Activated effector memory CD4-positive, alpha-beta T cell treated with Interleukin-2 at 50 U/mL for 16 hours (primary cell): ENCODE measurements at regions not wholly inside any gene's neighbourhood (a gene's known extent, or its start where the extent isn't known, plus 50 kb on each side); places are given as distances from the start of the nearest gene placed in this dataset.
"Not testable (repeated sequence)": the region's sequence is repeated elsewhere in the genome, so short reads cannot be mapped to it uniquely, and the experiment has no call there.

Experiments
- DNase-seq: peaks from one replicate; pipeline ENCODE4 v3.0.0-alpha.2; 2020

DNA sequence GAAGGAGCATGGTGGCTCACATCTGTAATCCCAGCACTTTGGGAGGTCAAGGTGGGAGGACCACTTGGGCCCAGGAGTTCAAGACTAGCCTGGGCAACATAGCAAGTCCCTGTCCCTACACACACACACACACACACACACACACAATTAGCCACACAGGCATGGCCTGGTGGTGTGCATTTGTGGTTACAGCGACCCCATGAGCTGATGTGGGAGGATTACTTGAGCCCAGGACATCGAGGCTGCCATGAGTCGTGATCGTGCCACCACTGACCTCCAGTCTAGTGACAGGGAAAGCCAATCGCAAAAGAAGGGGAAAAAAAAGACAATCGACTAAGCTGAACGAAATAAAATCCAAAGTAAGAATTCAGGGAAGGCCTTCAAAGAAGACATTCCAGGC is 67.9 kb downstream of the TBX3 start:
- DNase-seq: no peak

DNA sequence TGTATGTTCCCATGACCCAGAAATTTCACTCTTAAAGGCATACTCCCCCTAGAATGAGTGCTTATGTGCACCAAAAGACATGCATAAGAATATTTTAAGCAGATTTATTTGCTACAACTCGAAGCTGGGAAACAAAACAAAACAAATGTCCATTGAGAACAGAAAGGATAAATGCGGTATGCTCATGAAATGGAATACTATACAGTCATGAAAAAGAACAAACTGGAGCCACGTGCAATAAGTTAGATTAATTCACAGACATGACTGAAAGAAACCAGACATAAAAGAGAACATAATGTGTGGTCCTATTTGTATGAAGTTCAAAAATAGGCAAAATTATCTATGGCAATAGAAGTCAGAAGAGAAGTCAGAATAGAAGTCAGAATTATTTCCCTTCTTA is 69.9 kb downstream of the TBX3 start:
- no peak for DNase-seq

DNA sequence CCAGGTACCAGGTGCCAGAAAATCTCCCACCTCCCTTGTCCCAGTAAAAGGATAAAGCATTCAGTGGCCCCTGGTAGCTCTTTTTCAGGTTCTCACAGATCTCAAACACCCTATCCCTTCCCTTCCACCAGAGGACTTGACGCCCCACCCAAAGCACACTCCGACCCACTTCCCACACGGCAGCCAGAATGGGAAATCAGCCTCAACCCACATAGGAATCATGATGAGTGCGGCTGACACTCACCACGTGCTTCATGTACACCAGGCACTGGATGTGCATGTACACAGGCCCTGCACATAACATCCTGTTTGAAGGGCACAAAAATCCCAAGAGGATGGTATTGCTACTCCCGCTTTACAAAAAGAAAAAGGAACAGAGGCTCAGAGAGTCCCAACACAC is 71.9 kb downstream of the TBX3 start:
- no peak for DNase-seq

DNA sequence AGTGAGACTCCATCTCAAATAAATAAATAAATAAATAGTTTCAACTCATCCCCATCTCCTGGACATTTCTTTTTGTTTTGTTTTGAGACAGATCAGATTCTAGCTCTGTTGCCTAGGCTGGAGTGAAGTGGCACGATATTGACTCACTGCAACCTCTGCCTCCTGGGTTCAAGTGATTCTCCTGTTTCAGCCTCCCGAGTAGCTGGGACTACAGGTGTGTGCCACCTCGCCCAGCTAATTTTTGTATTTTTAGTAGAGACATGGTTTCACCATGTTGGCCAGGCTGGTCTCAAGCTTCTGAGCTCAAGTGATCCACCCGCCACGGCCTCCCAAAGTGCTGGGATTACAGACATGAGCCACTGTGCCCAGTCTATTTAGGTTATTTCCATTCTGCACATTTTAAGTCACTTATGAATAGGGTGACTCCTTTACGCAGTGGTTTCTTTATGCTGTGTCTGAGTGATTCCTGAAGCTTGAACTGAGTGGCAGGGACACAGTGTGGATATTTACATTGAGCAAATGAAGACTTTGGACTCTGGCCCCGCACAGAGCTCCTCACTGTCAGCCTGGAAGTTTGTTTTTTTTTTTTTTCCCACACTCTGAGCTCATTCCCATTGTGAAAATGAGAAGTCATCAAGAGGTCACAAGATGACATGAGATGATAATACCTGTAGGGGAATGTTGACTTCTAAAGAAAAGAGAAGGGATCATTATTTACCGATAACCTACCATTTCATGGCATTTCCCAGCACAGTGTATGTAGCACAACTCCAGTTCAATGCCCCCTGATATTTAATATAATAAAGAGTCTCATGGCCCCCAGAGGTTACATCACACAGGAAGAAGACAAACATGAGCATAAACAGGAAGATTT is 72.6 kb downstream of the TBX3 start:
- DNase-seq: no peak

DNA sequence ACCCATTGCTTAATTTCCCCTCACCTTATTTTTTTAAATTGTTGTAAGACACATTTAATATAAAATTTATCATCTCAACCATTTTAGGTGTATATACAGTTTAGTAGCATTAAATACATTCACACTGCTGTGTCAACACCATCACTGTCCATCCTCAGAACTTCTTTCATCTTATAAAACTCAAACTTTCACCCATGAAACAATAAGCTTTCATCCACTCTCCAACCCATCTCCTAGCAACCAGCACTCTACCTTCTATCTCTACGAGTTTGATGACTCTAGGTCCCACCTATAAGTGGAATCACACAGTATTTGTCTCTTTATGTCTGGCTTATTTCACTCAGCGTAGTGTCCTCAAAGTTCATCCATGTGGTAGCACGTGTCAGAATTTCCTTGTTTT is 75.5 kb downstream of the TBX3 start:
- no peak for DNase-seq

DNA sequence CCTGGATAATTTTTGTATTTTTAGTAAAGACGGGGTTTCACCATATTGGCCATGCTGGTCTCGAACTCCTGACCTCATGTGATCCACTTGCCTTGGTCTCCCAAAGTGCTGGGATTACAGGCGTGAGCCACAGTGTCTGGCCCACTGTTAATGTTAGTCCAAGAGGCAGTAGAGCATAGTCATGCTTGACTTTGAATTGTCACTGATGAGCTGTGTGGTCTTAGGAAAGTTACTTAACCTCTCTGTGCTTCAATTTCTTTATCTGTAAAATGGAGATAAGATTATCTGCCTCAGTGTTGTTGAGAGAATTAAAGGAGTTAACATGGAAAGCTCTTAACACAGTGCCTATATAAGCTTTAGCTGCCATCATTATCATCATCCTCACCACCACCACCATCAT is 78.1 kb downstream of the TBX3 start:
- no peak for DNase-seq

DNA sequence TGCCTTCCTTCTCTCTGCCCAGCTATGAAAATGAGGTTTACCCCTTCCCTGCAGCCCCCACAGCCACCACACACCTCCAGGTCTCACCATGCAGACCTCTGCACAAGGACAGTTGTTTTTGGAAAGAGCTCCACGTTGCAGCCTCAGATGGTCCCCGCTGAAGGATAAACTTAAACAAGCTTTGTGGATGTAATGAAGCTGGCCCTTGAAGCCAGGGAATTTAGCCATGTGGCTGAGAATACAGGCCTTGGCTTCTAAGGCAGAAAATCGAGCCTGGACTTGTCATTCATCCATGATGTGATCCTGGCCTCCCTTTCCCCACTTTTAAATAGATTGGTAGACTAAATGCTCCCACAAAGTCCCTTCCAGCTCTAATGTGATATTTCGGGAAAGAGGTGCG is 79.4 kb downstream of the TBX3 start:
- no peak for DNase-seq

DNA sequence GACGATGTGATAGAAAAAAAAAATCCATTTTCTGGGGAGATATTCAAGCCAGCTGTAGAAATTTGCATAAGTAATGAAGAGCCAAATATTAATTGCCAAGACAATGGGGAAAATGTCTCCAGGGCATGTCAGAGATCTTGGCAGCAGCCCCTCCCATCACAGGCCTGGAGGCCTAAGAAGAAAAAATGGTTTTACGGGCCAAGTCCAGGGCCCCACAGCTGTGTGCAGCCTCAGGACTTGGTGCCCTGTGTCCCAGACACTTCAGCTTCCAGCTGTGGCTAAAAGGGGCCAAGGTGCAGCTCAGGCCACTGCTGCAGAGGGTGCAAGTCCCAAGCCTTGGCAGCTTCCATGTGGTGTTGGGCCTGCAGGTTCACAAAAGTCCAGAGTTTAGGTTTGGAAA is 83.4 kb downstream of the TBX3 start:
- DNase-seq: not testable (repeated sequence)

DNA sequence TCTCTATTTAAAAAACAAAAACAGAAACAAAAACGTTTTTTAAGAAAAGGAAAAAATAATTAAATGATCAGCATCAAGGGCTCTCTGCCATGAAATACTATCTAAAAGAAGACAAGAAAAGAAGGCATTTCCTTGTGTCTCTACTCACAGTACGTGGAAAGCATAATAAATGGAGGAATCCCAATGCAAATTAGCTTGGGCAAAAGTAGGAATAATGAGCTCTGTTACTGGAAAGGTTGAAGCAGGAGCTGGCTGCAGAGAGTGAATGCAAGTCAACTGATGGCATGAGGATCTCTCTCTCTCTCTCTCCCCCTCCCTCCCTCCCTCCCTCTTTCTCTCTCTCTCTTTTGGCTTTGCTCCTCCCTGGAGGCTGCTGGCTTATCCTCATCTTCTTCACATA is 85.9 kb downstream of the TBX3 start:
- DNase-seq: no peak

DNA sequence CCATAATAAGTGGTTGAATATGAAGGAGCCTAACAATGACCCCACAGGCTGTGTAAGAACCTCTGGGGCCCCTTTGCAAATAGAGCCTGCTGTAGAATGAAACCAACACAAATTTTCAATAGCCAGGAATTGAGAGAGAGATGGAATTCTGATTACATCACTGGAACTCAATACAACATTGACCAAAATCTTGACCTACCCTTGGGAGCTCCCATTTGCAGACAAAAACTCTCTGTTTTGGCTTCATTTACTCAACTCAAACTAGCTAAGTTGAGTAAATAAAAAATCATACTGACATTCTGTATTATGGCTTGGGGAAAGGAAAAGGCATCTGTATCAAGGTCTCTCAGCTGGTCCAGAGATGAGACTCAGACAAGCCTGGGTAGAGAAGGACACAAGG is 91.0 kb downstream of the TBX3 start:
- no peak for DNase-seq

DNA sequence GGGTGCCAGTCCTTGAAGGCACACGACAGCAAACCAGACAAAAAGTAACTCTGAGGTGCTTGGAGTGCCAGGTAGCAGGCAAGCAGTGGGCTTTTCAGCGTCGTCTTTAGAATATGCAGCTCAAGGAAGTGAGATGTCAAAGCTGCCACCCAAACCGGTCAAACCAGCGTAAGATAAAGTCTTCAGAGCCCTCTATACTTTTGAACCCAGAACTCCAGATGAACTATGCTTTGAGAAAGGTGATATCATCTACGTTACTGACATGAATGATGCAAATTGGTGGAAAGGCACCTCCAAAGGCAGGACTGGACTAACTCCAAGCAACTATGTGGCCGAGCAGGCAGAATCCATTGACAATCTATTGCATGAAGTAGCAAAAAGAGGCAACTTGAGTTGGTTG is 95.9 kb downstream of the TBX3 start:
- no peak for DNase-seq

DNA sequence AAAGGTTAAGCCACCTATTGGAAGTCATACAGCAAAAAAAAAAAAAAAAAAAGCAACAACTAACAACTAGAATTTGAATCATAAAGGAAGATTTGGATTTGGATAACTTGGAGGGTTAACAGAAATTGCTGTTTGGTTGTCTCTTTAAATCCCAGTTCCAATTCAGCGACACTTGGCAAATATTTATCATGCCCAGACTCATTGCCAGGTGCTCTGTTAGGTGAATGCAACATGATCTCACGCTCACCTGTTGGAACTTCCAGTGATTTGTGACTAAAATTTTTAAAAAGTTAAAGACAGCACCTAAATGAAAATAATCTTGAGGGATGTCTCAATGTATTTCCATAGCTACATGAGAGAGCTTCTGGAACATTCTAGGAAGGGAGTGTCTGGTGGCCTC is 103.7 kb downstream of the TBX3 start:
- DNase-seq: no peak

DNA sequence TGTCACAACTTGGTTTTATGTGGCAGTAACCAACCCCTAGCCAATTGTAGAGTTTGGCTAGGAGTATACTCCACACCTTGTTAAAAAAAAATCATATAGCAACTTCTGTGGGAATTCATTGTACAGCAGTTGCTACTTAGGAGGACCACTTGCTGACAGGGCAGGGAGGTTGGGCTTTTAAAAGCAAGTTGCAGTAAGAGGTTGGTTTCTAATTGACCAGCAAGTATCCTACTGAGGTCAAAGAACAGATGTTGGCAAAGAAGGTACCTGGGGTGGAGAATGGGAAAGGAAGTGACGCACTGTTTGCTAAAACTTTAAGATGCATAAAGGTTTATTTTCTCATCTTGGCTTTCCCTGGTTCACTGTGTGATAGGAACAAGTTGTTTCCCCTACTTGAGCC is 104.6 kb downstream of the TBX3 start:
- DNase-seq: no peak

DNA sequence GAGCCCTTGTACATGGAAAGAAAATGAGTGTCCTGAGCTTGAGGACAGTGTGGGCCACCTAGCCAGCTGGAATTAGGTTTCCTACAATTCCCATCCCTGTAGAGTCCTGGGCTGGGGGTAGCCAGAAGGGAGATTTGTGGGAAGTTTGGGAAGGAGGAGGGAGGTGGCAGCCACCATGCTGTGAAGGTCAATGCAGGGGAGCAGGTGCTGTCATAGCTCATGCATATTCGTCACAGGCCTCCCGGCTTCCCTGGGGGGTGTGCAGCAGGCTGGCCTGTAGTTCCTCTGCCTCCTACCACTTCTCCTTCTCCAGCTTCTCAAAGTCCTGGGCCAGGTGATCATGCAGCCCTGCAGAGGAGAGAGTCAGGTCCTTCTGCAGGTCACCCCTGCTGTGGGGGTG is 121.3 kb downstream of the TBX3 start:
- no peak for DNase-seq

DNA sequence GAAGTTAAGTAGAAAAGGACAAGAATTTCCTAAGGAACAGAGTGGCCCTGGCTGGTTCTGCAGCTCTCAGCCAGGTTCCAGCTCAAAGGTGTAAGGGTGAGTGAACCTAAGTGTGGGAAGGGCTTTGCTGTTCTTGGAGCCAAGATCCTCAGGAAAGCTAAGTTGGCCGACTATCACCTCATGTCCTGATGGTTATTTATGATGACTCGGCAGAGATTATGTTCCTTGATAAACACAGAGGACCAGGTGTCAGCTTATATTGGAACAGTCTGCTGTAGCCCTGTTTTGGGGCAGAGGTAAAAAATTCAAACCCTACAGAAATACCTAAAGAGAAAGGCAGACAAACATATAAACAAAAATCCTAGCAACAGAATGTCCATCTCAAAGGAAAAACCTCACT is 128.5 kb downstream of the TBX3 start:
- no peak for DNase-seq

DNA sequence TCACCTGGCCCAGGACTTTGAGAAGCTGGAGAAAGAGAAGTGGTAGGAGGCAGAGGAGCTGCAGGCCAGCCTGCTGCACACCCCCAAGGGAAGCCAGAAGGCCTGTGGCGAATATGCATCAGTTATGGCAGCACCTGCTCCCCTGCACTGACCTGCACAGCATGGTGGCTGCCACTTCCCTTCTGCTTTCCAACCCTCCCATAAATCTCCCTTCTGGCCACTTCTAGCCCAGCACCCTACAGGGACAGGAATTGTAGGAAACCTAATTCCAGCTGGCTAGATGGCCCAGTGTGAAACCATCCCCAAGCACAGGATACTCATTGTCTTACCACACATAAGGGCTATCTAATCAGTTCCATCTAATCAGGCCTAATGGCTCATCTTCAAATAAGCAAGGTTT is 136.3 kb downstream of the TBX3 start:
- no peak for DNase-seq

DNA sequence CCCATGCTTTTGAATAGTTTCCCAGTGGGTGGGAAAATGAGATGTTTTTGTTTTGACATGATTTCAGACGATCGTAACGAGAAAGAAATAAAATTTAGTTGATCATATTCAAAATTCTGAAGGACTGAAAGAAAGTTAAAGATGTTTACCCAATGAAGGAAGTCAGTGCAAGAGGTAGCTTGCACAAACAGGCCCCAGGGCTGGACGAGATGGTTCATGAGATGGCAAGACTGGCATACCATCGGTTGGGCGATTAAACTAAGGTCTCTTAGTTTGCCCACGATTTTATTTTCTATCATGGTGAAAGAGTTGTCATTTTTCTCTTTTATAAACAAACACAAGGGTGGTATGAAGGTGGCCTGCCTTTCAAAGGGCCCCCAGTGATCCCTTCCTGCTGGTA is 124.5 kb upstream of the TBX5 start:
- no peak for DNase-seq

DNA sequence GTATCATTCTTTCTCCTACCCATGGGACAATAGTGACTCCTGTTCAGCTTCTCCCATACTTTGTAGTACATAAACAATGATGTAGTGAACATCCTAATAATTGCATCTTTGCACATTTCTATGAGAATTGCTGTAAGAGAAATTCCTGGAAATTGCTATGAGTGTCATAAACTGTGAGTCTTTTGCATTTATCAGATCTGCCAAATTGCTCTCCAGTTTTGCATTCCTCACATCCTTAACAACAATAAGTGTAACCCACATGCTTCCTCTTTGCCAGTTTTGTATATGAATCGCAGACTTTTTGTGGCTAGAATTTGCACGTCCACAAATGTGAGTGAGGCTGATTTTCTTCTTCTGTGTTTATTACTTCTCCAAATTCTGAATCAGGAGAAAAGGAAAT is 124.0 kb upstream of the TBX5 start:
- no peak for DNase-seq

DNA sequence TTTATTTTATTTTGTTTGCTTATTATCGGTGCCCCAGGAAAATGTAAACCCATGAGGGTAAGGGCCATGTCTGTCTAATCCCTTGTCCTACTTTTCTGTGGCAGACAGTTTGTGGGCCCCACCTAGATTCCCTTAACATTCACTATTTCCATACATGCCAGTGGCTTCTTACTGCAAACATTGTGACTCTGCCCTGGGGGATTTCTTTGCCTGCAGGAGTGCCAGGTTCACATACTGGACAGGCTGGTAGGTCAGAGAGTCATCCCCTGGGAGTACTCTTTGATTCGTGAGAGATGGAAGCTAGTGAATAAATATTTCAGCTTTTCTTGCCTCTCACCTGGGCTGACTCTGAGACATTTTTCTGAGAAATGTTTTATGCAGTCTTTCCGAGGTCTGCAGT is 122.8 kb upstream of the TBX5 start:
- no peak for DNase-seq

DNA sequence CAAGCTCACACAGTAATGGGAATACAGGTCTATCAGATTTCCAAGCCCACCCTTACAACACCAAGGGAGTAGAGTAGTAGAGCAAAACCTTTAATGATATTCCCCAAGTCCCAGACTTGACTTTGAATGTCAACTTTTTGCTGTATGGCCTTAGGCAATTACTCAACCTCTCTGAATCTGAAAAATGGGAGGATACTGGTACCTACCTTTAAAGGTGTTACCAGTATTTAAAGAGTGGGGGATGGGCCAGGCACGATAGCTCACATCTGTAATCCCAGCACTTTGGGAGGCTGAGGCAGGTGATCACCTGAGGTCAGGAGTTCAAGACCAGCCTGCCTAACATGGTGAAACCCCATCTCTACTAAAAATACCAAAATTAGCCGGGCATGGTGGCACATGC is 115.2 kb upstream of the TBX5 start:
- DNase-seq: not testable (repeated sequence)

DNA sequence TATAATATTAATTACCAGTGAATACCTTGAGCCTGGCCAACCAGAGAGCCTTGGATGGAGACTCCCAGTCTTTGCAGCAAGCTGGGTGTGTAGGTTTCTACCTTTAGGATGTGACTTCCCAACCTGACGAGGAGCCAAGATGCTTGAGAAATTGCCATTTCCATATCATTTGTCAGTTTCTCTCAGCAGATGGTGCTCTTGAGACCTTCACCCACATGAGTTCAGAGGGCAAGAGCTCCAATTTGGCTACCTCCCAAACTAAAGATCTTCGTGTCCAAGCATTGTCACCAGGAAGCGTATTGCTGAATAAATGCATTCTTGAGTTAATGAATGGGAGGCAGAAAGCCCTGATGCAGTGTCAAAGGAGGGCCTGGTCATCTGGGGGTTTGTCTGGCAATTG is 106.4 kb upstream of the TBX5 start:
- no peak for DNase-seq

DNA sequence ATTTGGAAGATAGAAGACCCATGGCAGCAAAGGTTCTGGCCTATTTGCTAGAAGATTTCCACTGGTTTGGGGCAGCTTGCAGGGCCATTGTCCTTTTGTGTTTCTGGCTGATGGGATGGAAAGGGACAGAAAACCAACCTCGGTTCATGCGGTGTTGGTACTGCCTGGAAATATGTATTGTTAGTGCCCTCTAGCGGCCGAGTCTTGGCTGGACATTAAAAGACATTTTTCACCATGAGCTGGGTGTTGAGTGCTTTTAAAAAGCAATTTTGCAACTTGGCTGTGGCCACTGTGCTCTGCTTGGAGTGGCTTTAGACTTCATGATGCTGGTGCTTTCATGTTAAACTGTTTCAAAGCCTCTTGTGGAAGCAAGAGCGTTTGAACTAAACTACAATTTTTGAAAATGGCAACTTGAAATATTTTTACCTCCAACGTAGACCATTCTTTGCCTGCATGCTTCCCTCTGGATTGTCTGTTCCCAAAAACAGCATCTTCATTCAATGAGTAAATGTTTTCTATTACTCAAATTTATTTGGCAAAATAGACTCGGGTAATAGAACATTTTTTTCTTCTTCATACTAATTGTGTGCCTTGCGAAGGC is 102.7 kb upstream of the TBX5 start:
- DNase-seq: peak; percentile 16

DNA sequence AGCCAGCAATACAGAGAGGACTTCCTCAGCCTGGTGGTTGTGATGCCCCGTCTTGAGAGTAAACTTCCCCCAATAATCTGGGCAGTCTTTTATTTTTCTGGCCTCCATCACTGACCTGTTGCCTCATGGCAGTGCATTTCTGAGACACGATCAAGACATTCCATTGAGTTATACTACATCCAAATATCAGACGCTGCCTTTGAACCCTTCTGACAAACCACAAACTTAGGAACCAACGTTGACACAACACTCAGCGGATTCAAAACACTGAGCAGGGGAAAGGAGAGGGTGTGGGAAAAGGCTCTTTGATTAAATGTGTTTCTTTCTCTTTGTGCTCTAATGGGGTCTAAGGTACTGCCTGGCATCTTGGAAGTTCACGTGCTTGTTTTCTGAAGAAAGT is 100.7 kb upstream of the TBX5 start:
- DNase-seq: no peak

DNA sequence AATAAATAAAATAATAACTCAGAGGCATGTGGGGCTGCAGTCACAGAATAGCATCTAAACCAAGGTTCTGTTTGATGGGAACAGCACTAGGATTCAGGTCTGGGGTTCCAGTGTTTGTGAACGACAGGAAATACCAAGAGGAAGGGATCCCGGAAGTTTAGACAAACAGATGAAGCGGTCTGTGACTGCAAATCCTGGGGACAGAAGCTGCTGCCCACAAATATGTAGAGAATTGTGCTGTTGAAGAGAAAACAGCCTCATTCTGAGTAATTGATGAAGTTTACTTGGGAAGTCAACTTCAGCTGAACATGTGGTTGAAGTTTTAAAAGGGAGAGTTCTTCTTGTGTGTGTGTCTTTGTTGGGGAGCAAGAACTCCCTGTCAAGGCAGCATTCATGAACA is 98.4 kb upstream of the TBX5 start:
- DNase-seq: no peak

DNA sequence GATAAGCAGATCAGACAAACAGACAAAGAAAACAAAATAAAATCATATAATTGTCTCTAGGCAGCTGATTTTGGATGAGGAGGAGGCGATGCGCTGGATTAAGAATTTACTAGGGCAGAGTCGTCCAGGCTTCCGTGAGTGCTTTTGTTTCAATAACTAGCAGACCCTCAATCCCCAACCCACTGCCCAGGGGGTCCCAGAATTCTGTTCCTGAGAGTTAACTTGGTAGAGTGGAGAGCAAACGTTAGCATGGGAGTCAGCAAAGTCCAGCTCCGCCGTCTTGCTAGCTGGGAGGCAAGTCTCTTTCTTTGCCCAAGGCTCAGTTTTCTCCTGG is 95.5 kb upstream of the TBX5 start:
- DNase-seq: no peak
